Renal pelvis (tissue), 1 donor: ENCODE measurements at regions not wholly inside any gene's neighbourhood (a gene's known extent, or its start where the extent isn't known, plus 50 kb on each side); places are given as distances from the start of the nearest gene placed in this dataset.

ENCODE experiments used
- DNase-seq: peaks from one replicate; pipeline ENCODE4 v3.0.0-alpha.2; 2013

DNA sequence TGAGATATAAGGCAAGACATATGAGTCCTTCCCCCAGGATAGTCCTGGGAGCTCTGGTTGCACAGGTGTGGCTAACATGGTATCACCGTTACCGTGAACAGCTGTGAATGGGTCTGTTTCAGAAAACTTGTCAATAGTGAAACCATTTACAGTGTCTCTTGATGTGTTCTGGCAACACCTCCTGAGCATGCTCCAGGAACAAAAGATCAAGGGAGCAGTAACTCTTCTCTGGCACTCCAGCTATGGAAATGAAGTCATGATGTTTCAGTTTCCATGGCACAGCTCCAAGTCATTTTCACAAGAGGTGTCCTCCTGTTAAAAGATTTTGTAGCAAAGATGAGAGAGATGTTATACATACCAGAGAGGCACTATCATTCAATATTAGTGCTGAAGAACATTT lies 253.7 kb downstream of the SNAPC1 start:
- DNase-seq, result no peak

DNA sequence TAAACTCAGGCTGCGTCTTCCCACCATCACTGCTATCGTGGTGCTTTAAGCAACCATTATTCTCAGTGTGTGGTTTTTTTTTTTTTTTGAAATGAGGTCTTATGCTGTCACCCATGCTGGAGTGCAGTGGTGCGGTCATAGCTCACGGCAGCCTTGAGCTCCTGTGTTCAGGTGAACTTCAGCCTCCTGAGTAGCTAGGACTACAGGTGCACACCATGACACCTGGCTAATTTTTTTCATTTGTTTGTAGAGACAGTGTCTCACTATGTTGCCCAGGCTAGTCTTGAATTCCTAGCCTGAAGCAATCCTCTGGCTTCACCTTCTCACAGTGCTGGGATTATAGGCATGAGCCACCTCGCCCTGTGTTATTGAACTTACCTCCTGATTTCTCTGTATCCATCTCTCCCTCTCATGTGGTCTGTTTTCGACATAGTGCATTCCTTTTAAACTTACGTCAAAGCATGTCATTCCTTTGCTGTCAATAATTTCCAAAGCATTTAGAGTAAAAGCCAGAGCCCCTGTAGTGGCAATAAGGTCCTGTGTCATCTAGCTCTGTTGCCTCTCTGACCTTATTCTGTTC lies 255.5 kb downstream of the SNAPC1 start:
- DNase-seq, result no peak

DNA sequence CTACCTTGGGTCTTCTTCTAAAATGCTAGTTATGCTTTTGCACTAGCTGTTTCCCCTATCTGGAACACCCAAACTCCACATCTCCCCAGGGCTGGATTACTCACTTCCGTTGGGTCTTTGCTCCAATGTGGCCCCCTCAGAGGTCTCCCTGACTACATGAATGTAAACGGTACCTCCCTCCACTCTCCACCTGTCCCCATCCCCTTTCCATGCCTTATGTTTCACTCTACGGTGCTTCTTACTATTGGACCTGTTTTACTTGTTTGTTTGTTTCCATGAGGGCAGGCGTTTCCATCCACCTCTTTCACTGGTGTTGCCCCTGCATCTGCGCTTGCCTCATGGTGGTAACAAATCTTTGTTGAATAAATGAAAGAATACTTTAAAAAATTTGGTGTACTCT lies 256.4 kb downstream of the SNAPC1 start:
- DNase-seq, result no peak

DNA sequence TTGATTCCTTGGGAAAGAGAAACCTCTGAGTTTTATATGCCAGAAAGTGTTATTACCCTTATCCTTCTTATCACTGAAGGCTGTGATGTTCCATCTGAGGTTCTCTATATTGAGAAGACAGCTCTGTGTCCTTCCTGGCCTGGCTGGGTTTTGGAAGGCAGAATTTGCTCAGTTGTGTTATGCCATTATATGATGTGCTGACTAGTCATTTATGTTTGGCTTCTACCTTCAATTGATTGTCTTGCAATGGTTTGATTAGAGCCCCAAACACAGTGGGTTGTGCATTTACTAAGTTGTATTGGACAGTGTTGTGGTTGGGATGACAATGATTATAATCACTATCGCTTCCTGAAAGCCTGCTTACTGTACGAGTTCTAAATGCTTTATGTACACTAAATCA lies 265.7 kb downstream of the SNAPC1 start:
- no peak for DNase-seq

DNA sequence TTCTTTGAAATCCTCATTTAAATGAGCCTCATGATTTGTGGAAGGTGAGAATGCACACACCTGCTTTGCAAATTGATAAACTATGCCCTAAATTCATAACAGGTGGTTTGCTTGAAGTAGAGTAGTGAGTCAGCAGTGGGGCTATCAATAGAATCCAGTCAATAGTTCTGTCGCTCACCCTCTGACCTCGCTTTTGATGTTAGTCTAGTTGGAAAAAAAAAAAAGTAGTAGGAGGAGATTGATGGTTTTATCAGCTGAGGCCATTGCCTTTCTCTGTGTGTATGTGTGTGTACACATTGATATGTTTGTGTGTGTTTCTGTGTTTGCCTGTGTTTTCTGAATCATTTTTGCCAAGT lies 267.3 kb downstream of the SNAPC1 start:
- no peak for DNase-seq

DNA sequence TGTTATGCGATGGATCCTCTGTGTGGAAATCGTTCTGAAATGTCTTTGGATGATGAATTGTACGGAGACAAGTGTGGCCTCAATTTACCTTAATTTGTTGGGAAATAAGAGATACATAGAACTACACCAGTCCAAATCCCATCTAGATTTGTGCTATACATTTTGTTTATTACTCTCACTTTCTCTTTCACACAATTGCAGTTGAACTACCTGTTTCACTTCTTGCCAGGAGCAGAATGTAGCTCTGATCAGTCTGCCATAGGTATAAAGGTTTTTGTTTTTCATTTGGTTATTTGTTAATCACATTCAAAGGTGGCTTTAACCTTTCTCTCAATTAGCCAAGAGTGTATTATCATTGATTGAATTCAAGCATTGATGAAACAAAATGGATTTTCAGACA lies 268.2 kb downstream of the SNAPC1 start:
- DNase-seq, result no peak

DNA sequence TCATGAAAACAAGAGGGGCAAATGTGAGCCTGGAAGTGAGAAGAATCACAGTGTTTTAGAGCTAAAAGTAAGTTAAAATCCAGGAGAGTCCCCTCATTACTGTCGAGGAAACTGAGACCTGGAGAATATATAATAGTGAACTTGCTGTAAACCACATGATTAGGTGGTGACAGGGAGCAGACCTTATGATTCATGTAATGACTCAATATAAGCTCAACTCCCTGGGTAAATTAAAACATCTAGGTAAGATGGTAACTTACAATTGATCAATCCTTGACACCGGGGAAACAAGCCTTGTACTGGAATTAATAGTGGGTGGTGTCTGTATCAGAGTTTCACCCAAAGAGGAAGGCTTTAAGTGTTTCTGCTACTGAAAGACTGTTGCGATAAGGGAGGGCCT lies 269.3 kb downstream of the SNAPC1 start:
- DNase-seq, result no peak

DNA sequence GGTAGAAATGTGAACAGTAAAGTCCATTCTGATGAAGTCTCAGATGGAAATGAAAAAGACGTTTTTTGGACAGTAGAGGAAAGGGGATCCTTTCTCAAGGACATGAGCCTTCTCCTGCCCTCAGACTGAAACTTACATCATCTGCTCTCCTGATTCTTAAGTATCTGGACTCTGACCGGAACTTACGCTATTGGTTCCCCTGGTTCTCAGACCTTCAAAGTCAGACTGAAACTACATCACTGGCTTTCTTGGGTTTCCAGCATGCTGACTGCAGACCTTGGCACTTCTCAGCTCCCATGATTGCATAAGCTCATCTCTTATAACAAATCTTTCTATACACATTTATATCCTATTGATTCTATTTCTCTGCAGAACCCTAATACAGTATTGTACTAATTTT lies 291.0 kb downstream of the SNAPC1 start:
- DNase-seq, result no peak

DNA sequence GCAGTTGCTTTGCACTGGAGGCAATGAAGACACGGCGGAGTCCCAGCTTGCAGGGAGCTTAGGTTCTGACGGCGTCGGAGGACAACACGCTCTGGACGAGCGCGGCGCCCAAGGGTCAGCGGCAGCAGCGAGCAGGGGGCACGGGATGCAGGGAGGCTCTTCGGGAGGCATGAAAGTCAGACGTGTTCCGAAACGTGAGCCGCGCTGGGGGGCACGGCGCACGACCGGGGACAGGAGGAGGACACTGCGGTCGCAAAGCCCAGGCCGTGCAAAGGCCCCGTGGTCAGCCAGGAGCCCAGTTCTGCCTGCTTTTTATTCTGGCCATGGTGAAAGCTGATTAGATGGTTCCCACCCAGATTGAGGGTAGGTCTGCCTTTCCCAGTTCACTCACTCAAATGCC lies 294.6 kb downstream of the SNAPC1 start:
- no peak for DNase-seq

DNA sequence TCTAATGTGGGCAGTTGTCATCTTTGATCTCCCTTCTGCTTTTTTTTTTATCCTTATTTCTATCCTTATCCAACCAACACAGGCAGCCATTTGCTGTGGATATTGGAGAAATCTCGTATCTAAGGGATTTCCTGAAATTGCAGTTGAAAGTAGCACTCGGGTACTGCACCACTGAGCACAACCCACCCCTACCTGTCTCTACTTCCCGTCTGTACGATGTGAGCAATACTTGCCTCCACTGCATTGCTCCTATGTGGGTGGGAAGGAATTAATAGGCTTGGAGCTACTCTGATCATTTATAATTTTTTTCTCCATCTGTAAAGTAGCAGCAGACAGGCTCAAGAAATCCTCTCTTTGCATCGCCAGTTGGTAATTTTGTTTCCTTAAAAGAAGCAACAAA lies 300.4 kb downstream of the SNAPC1 start:
- DNase-seq, result no peak

DNA sequence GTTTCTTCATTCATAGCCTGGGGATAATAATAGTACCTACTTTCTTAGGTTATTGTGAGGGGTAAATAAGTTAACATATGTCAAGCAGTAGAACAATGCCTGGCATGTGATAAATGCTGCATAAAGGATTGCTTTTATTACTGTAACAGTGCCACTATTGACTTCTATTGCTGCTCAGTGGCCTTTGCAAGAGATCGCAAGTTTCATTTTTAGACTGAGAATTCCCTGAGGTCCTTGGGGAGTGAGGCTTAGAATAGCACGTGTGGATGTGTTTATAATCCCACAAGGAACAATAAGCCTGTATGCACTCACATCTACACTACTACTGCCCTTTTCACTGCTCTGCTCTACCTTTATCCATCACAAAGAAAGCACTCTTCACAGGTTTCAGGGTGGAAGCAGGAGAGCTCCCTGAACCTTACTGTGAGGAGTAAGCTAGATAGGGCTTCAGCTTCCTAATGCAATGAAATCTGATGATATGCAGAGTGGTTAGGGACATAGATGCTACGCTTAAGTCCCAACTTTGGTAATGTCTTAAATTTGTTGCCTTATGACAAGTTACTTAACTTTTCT lies 302.6 kb downstream of the SNAPC1 start:
- no peak for DNase-seq

DNA sequence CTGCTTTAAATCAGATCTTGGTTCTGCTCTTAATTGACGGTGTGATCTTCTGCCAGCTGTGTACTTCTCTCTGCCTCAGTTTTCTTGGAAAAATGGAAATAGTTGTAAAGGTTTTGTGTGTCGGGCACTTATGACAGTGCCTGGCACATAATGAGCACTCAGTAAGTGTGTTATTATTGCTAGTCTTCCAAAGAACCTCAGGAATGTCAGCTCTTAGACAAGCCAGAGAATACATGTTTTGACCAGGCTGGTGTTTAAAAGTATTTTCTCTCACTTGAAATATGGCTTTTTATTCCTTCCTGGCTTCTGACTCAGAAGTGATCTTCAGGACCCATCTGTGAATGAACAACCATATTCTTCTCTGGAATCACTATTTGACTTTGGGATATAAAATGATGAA lies 304.1 kb downstream of the SNAPC1 start:
- no peak for DNase-seq

DNA sequence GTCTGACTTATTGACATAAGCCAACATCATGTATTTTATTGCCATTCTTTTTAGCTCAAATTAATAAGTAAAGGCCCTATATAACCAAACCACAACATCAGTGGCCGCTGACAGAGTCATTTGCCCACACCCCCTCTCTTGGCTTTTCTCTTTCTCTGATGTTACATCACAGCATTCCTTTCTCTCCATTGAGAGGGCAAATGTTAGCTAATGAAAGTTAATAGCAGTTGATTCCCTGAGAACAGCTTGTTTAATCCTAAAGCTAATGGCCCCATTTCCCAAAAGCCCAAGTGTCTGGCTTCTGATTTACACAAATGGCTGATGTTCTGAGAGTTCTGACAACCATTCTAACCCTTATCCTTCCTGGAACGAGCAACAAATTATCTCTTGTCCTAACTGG lies 308.8 kb downstream of the SNAPC1 start:
- DNase-seq, result no peak

DNA sequence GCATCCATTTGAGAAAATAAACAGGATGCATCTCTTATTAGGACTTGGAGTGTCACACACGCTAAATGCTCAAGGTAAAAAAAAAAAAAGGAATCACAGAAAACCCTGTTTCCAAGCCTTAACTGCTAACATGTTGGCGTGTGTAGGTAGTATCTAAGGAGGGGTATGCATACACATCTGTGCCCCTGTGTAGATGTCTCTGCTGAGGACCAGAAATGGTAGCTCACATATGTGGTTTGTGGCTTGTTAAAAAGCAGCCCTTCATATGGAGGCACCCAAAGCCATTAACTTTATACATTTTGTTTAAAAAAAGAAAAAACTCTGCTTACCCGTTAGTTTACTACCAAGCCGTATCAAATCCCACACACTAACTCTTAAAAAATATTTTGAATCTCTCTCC lies 314.1 kb downstream of the SNAPC1 start:
- DNase-seq, result no peak

DNA sequence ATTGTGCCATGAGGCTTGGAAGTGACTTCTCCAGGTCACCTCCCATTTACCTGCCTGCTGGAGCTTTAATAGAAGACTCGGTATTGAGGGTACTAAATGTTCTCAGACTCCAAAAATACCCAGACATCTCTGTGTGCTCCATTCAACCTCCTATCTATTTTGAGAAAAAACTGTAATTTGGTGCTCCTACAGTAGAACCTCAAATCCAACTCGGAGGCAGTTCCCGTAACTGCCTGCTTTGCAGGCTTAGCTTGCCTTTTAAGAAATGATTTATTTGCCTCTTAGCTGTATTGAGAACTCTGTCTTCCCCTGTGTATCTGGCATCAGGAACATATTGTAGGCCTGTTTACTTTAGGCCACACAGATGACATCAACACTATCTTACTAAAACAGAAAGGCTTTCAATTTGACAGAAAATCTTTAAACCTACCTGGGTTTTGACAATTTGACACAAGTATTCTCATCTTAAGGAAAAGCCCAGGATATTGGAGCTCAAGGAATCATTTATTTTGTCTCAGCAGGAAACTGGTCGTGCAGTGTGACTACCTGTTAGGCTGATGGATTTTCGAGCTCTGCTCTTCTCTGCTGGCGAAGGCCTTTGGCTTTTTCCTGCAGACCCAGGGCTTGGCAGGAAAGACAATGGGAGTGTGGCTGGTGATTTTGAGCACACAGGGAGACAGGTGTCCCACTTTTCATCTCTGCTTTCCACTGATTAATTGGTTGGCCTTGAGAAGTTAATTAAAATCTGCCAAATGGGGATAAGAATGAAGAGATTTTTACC lies 314.8 kb downstream of the SNAPC1 start:
- DNase-seq, result no peak

DNA sequence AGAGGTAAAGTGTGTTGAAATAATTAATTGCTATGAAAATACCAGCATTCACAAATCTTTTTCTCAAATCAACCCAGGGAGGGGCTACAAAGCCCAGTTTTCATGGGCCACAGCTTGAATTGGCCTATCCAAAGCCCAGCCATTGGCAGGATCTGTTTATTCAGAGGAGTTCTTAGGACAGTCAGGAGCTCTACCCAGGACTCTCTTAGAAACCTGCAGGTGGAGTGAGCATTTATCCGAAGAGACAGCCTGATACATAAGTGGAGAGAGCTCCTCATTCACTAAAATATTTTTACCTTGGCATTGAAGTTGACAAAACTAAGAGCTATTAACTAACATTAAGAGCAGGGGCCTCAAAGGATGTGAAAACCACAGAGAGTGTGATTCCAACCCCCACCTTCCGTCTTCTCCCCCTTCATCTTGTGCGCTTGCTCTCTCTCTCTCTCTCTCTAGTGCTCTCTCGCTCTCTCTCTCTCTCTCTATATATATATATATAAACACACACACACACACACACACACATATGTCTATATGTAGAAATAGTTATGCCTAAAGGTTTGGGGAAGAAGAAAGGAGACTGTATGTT lies 315.5 kb downstream of the SNAPC1 start:
- no peak for DNase-seq

DNA sequence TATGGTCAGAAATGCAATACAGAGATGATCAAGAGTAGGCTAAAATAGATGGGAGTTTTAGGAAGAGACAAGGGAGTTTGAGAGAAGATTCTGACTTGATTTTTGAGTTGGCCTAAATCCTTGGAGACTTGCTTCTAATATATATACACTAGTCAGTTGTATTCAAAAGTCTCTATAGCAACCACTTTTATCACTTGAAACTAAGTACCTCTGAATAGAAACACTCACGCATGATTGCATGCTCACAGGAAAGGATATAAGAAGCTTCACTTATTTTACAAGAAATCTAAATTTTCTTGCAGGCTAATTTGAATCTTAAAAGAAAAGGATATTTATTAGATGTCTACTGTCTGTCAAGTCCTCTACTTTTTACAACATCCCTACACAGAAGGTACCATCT lies 316.8 kb downstream of the SNAPC1 start:
- DNase-seq, result no peak

DNA sequence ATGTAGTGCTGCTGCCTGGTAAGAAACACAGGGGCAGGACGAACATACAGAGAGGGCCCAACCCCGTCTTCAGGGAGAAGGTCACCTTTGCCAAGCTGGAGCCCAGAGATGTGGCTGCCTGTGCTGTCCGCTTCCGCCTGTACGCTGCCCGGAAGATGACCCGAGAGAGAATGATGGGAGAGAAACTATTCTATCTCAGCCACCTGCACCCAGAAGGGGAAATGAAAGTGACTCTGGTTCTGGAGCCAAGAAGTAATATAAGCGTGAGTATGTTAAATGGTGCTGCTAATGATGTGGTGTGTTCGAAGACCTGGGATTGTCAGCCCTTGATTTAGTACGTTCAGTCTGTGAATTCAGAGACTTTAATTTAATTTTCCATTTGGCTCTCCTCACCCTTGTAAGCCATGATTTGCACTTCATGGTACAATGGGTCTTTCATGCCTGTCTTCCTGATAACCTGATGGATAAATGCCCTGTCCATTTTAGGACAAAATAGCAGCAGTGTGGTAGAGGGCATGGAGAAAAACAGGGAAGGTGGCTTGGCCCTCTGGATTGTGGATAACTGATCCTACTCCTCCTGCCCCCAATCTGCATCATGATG lies 318.9 kb downstream of the SNAPC1 start:
- no peak for DNase-seq

DNA sequence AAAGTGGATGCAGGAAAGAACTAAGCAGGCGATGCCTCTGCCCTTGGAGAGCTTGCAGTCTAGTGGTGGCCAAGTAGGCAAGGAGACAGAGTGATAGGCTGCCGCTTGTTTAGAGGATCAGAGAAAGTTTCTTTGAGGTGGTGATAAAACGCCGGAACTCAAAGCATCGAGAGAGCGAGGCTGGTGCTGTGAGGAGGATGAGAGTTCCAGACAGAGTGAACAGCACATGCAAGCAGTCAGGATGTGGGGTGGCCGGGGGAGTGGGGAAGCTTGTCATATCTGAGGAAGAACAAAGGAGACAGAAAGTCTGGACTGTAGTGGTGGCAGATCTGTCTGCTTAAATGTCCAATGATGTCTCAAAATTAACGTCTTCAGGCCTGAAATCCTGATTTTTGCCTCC lies 319.7 kb downstream of the SNAPC1 start:
- no peak for DNase-seq

DNA sequence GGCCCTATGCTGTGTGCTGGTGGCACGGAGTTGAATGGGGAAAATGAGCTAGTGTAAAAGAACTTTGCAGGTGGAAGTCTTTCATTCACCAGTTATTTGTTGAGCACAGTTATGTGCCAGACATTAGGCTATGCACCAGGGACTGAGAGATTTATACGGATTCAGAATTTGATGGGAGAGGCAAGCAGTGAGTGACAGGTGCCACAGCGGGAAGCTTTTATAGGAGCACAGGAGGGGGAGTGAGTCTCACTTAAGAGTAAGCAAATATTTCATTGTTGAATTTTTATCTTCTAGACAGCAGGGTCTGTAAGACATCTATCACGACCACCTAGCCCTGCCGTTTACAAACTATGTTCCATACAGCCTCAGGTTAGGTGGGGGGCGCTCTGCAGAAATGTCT lies 320.6 kb downstream of the SNAPC1 start:
- DNase-seq, result no peak

DNA sequence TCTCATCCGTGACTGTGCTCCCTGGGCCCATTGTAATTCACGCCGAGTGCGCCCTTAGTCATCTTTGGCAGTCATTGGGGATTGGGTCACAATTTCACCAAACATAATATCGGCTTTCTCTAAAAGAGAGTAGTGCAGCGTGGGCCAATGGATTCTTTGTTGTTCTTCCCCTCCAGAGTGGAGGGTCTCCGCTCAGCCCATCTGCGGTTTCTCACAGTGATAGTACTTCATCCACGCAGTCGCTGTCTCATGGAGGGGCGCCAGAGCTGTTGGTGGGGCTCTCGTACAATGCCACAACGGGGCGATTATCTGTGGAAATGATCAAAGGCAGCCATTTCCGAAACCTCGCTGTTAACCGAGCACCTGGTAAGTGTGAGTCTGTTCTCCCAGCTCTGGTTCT lies 321.8 kb downstream of the SNAPC1 start:
- DNase-seq, result no peak

DNA sequence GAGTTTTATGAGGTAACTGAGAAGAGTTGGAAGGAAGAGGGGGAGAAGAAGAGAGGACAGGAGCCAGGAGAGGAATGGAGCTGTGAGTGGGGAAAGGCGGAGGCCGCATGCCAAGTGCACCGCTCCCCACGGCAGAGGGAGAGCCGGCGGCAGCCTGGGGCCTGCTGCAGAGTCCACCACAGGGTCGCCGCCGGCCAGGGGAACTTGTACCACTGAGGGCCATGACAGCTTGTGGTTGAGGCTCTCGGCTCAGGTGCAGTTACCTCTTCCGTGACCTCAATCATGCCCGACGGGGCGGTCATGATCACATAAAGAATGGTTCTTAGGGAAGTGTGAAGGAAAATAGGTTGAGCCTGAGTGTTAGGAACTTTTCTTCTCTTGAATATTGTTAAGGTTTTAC lies 325.0 kb downstream of the SNAPC1 start:
- no peak for DNase-seq

DNA sequence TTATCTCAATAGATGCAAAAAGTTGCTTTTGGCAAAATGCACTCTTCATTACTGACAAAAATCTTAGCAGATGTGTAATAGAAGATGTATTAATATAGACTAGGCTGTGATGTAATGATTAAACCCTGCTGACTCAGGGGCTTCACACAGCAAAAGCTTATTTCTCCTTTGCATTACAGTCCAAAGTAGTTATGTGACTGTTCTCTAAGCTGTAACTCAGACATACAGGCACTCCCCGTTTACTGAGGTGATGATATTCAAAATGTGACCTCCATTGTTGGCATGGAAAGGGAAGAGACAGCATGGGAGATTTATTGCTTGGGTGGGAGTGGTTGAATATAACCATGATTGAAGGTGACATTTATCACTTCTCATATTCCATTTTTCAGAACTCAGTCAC lies 331.5 kb downstream of the SNAPC1 start:
- DNase-seq, result no peak
